Epidermal melanocyte (primary cell): ENCODE measurements at regions not wholly inside any gene's neighbourhood (a gene's known extent, or its start where the extent isn't known, plus 50 kb on each side); places are given as distances from the start of the nearest gene placed in this dataset.
A peak's percentile ranks its signal among the peaks of the same experiment; 100 is the strongest.

Experiments used
- DNase-seq: peaks from one replicate; pipeline ENCODE4 v3.0.0; 2011; ENCODE audit warnings: low spot score; ENCODE audit not compliant: insufficient read length

DNA sequence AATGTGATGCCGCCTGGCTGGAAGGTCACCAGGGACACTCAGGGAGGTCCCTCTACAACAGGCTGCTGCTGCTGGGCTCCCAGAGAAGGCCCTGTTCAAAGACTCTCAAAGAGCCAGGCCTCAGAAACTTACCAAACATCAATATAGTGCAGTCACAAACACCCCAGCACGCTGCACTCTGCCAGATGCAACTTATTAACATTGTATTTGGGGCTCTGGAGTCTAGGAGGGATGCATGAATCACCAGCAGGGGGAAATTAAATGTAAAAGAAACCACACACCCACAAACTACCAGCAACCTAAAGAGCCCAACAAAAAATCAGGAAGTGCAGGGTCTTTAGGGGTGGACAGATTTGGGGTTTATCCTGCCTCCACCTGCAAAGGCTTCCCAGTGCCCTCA is 74.6 kb upstream of the SPATA12 start:
- no peak for DNase-seq

DNA sequence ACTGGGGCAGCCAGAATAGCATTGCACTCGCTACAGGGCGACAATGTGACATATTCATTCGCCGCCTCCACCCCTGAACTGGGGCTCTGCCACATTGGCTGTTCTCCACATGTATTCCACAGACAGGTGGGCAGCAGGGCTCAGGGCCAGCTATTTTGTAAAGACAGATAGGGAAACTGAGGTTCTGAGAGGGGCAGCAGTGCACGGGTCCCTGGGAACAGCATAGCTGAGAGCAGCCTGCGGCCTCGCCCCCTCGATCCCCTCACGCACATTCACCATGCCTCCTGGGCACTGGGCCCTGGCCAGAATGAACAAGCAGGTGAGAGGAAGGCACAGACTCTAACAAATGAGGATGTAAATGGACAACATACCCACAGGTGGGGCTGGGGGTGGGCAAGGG is 75.0 kb upstream of the SPATA12 start:
- DNase-seq, result no peak

DNA sequence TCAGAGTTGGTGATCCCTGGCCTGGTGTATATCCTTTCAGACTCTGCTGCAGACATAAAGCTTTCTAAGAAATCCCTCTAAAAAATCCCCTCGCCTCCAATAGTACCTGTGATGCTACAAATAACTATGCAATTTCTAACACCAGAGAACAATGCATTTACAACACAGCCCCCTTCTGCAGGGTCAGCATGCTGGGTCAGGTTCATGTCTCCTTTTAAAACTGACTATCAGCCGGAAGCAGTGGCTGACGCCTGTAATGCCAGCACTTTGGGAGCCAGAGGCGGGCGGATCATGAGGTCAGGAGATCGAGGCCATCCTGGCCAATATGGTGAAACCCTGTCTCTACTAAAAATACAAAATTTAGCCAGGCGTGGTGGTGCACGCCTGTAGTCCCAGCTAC is 77.0 kb upstream of the SPATA12 start:
- no peak for DNase-seq

DNA sequence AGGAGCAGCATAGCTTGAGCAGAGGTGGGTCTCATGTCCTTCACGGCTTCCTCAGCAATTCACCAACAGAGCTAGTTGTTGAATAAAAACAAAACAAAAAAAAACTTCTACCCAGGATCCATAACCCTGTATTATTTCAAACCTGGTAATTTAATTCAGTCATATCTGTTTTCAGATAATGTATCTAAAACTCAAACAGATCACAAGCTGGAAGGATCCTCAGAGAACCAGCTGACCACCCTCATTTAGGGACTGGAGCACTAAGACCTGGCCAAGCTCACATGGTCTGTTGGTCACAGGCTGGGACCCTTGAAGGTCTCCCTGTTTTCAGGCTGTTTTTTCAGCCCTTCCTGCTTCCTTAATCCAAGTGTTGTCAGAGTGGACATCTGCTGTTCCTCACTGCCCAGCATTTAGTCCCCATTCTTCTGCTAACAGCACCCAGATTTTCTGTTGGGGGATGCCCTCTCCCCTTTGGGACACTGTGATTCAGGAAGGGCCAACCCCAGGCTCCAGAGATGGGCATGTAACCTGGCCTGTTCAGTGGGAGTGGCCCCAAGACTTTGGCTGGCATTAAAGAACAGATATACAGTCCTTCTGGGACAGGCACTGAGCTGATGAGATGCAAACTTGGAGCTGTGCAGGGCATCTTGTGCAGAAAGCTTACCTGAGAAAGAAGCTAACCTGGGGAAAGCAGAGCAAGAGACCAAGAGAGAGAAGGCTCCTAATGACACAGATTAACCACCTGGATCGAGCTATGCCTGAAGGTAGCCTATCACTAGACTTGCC is 78.8 kb upstream of the SPATA12 start:
- no peak for DNase-seq

DNA sequence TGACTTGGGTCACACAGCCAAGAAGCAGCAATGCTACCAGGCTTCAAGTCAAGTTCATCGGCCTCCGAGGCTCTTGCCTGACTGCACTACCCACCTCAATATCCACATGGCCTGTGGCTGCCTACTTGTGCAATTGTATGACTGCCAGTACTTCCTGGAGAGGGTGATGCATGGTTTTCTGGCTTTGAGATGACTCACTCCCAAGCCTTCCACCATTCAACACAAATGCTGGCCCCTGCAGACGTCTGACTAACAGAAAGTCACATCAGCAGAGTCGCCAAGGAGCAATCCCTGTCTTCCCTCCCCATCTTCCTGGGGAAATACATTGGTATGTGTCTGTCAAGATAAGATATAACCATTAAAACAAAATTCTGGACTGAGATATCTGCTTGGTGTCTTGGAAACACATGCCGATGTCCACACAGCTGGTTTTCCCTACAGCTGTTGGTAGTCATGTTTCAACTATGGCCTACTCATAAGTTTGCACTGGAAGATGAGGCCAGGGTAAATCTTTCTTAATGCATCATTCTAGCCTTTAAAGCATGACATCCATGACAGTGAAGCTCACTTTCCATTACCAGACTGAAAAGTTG is 79.6 kb upstream of the SPATA12 start:
- peak; percentile 39 for DNase-seq

DNA sequence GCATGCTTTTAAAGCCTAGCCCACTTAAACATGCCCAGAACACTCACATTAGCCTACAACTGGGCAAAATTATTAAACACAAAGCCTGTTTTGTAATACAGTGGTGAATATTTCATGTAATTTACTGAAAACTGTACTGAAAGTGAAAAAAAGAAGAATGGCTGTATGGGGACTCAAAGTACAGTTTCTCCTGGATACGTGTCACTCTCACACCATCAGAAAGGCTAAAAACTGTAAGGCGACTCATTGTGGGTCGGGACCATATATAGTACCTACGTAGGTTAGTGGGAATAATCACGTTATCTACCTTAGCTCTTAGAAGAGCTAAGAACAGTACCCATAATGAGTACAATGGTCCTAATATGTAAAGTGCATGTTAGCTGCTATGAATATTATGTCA is 80.2 kb upstream of the SPATA12 start:
- no peak for DNase-seq

DNA sequence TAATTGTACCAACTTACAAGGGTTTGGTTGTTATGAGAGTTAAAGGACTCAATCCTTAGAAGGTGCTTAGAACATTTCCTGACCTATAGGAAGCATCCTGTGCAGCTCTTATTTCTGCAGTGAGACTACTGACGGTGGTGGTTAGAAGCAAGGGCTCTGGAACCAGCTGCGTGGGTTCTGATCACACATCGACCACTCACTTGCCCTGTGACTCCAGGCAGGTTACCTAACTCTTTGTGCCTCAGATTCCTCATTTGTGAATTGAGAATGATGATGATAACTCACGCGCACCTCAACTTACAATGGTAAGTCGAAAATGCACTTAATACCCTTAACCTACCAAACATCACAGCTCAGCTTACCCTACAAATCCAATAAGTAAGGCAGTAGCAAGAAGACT is 80.7 kb upstream of the SPATA12 start:
- no peak for DNase-seq

DNA sequence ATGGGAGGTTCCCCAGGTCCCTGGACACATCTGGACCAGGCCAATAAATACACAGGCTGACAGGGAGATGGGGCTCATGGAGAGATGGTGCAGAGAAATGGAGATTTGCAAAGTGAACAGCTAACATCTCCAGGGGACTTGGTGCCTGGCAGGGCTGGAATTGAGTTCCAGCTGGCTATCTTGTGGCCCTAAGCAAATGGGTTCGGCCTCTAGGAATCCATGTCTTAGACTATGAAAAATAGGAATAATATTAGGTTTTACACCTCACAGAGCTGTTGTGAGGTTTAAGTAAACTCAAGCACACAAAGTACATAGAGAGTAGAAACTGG is 82.9 kb upstream of the SPATA12 start:
- no peak for DNase-seq

DNA sequence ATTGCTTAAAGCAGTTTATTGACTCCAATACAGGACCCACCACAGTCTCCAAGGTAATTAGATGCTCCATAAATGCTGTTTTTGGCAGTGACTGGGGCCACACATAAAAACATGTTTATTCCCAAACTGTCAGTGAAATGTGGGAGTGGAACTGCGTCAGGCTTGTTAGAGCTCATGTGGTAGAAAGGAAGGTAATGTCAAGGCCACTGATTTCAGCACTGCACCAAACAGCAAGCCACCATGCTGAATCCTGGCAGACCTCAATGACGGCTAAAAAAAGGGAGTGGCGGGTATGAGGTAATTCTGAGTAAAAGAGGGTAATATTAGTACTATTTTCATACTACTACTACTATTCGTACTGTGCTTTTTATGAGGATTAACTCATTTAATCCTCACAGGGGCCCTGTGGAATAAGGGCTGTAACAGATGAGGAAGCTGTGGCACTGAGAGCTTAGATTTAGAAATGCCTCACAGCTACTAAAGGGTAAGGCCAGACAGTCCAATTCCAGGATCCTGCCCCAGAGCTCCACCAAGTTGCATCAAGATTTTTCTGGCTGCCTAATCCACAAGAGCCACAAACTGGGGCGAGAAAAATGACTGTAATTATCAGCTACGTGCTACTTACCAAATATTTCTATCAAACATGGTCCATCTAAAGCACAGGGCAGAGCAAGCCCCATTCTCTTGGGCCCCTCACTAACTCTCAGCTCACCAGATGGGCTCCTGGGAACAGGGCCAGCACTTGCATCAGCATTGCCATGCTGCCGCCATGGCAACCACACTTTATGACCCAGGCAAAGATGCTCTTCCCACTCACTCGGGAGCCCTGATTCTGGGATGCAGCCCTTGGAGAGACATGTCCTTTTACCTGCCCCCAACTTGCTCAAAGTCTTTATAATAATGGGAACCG is 83.6 kb upstream of the SPATA12 start:
- no peak for DNase-seq

DNA sequence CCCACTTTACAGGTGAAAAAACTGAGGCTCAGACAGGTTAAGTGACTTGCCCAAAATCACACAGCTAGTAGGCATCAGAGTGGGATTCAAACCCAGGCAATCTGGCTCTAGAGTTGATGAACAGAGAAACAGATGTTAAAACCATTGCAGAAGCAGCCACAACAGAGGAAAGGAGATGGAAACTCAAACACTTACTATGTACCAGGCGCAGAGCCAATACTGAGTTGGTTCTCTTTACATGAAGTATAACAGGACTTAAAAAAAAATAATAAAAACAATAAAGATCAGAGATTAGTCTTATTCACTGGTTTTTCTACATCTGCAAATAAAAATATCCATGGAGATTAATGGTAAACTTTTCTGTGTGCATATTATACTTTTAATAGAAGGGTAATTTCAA is 84.9 kb upstream of the SPATA12 start:
- no peak for DNase-seq

DNA sequence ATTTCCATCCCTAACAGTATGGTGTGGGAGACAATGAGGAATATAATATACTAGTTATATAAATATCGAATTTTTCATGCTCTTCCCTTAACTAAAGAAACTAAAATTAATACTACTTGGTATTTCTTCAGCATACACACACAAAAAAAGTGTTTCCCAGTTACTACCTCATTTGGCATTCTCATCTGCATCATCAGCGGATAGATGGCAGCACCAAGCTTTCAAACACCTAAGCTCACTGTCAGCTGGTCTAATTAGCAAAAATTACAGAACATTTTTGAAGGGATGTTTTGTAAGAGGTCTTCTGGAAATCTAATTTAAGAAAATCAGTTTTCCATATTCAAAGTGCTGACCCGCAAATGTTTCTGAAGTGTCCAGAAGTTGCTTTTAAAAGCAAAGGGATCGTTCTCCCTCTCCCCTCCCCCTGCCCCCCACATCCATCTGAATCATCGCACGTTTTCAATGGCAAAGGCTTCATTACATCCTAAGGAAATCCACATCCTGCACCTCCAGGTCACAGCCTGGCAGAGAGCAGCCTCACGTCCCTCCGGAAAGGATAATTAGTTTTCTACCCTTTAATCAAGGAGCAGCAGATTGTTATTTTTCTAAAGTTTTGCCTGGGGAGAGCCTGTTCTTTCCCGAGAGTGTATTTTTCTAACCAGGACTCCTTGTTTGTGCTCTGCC is 86.1 kb upstream of the SPATA12 start:
- DNase-seq, result no peak

DNA sequence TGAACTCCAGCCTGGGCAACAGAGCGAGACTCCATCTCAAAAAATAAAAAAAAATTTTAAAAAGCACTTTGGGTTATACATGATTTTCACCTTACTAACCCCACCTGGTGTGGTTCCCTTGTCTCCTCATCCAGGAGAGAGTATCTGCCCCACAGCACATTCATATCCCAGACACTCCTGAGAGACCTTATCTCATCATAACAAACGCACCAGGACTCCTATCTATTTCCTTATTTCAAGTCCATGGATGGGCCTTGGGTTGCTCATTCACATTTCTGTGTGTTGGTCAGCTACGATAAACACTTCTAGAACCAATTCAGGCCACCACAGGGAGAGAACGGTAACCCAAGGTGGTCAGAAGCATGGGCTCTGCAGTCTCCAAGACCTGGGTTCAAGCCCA is 88.6 kb upstream of the SPATA12 start:
- DNase-seq, result no peak

DNA sequence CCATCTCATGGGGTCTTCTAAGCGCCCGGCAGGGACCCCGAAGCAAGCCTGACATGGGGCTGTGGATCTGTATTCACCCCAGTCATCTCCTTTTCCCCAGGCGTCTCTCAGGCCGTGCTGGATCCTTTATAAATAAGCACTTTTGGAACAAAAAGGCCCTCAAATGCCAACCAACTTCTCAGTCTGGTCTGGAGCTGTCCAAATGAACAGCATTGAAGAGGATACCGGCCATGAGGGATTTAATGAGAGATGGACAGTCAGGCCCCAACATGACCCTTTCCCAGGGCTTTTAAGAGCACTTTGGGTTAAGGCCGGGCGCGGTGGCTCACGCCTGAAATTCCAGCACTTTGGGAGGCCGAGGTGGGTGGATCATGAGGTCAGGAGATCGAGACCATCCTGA is 89.2 kb upstream of the SPATA12 start:
- no peak for DNase-seq

DNA sequence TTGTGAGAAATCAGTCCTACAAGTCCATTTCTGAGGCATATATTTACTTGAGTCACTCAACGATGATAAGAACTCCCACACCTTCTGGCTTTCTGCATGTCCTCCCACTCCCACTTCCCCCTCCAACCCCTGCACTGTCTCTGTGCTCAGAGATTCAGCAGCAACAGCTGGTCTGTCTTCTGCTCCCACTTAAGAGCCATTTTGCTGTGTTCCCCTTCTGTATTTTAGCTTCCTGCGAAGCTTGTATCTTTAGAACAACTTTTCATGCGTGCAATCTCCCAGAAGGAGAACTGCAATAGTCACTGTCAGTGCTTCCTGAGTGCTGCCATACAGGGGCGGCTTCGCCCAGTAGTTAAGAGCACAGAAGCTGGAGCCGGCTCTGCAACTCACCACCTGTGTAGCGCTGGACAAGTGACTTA is 90.0 kb upstream of the SPATA12 start:
- no peak for DNase-seq

DNA sequence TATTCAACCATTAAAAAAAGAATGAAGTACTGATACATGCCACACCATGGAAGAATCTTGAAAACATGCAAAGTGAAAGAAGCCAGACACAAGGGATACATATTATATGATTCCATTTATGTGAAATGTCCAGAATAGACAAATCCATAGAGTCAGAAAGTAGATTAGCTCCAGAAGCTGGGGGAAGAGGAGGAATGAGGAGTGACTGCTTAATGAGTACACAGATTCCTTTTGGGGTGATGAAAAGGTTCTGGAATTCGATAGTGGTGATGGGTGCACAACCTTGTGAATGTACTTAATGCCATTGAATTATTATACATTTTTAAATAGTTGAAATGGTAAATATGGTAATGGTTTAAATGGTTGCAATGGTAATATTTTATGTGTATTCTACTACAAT is 90.6 kb upstream of the SPATA12 start:
- DNase-seq, result no peak

DNA sequence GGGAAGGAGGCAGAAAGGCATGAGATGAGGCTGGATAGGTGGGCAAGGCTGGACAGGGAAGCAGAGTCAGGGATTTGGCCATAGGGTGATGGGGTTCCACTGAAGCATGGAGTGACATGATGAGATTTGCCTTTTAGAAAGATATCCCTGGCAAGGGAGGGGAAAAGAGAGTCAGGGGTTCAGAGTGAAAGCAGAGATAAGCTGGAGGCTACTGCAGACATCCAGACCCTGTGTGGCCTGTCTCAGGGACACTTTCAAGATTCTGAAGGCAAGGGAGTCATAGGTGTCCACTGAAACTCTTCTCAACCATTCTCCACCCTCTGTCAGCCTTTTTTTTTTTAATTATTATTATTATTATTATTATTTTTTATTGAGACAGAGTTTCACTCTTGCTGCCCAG is 94.0 kb upstream of the SPATA12 start:
- no peak for DNase-seq

DNA sequence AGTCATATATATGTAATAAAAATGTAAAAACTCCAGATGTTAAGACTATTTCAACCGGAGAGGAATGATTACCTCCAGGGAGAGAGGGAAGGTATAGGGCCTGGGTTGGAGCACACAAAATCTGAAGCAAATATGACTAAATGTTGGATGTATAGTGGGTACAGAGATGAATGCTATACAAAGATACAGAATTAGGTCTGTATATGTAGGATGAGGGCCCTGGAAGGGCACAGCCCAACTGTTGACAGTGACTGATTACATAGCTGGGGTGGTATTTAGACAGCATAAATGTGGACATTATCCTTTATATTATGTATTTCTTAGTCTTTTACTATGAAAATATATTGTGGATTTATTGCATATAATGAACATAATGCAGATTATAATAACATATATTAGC is 94.4 kb upstream of the SPATA12 start:
- DNase-seq, result no peak

DNA sequence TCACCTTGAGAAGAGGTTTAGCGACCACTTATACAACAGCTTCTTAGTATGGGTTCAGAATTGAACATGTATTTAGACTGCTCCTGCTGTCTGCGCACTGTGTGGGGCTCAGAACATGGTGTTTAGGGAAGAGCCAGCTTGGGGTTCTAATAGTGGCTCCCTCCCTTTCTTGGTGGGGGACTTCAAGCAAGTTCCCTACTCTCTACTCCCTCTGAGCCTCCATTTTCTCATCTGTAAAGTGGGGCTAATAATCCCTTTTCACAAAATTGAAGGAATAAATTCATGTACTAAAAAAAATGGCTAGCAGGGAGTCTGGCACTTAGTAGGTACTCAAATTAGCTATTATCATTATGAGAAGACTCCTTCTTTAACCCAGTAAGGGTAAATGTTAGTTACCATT is 97.5 kb upstream of the SPATA12 start:
- no peak for DNase-seq

DNA sequence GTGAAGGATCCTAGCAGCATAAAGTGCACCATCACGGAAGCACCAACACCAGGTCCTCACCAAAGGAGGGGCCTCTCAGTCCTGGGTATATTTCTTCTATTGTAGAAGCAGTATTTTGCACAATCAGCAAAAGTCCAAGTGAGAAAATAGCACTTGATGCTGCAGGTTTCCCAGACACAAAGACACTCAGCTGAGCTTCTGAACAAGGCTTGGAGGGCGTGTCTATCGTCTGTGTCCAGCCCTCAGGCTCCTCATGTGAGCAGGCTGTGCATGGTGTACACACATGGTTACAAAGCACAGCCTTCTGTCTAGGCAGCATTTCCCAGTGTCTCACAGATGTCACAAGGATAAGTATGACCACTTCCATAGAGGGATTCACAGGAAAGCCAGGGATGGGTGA is 98.3 kb upstream of the SPATA12 start:
- DNase-seq, result peak; percentile 34

DNA sequence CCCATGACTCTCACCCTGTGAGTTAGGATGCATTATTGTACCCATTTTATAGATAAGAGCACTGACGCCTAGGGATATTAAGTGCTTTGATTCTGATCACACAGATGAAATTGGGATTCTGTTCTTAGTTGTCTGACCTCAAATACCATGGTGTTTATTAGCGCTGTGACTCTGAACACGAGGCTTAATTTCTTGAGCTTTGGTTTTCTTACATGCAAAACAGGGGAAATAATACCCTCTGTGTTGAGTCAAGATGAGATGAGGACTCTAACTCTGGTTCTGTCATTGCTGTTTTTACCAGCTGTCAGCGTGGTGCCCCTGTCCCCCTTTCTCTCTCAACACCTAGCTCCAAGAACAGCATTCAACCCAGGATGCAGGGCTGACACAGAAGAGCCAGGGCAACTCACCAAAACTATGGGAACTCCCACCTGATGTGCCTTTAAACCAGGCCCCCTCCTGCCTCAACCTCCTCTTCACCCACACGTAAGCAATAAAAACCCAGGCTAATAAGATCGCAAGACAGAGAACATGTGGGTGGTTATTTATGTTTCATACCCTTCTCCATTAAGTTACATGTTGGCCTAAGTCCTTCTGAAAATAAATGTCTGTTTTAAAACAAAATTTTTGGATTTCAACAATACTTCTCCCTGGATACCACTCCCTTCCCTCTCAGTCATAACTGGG is 100.1 kb upstream of the SPATA12 start:
- no peak for DNase-seq

DNA sequence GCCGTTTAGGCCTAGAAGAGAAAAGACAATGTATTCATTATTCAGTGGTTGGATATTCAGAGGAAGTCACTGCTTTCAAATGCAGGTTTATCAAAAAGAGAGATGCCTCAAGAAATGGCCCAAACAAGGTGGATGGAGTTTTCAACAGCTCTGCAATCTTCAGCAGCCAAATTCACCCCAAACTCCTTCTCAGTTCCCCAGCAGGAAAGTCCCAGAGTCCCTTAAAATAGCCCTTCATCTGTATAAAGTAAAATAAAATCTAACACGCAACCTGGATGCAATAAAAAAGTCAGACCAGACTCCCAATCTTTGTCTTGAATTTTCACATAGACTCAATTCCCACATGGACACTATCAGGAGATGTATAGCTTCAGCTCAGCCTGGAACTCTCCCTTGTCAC is 101.6 kb upstream of the SPATA12 start:
- DNase-seq, result no peak
